ENCODE measurements at regions not wholly inside any gene's neighbourhood (a gene's known extent, or its start where the extent isn't known, plus 50 kb on each side); places are given as distances from the start of the nearest gene placed in this dataset.

- no peak for TF ChIP-seq KIAA2018 (CRISPR knock-in tag; IDR thresholded peaks at IDR 0.05; ENCODE audit: borderline replicate concordance)
- TF ChIP-seq ELK4 (CRISPR knock-in tag; IDR thresholded peaks at IDR 0.05; ENCODE audit: borderline replicate concordance): no peak
- no peak for TF ChIP-seq ZNF329 (CRISPR knock-in tag; IDR thresholded peaks at IDR 0.05; ENCODE audit: low read depth)
Measured at GRCh38 chr14:97490521-97491070, 693.4 kb downstream of the VRK1 start (continued).

Data from HepG2 (cell line).